Neuronal stem cell (in vitro differentiated cells): ENCODE measurements at regions not wholly inside any gene's neighbourhood (a gene's known extent, or its start where the extent isn't known, plus 50 kb on each side); places are given as distances from the start of the nearest gene placed in this dataset.

Source experiments
- DNase-seq: peaks from one replicate; pipeline ENCODE4 v3.0.0-alpha.2; 2013; ENCODE audit warnings: low spot score
- H2AFZ ChIP-seq: one replicate; pipeline ENCODE4 v1.6.1; 2013; ENCODE audit warnings: mild to moderate bottlenecking, low read length, inconsistent platforms
- H2AK5ac ChIP-seq: 2 replicates; pipeline ENCODE4 v1.6.1; 2013; ENCODE audit warnings: low read depth, mild to moderate bottlenecking, inconsistent platforms, low read length, moderate library complexity, mixed read lengths
- H2BK120ac ChIP-seq: 2 replicates; pipeline ENCODE4 v1.6.1; 2013; ENCODE audit warnings: low read depth, mild to moderate bottlenecking, inconsistent platforms, low read length, moderate library complexity, mixed read lengths
- H2BK12ac ChIP-seq: one replicate; pipeline ENCODE4 v1.6.1; 2013; ENCODE audit warnings: low read length, inconsistent platforms
- H2BK15ac ChIP-seq: 2 replicates; pipeline ENCODE4 v1.6.1; 2013; ENCODE audit warnings: mild to moderate bottlenecking, low read length, inconsistent platforms, mixed read lengths
- H2BK5ac ChIP-seq: one replicate; pipeline ENCODE4 v1.6.1; 2013; ENCODE audit warnings: inconsistent platforms, mild to moderate bottlenecking, low read length, moderate library complexity
- H3K14ac ChIP-seq: one replicate; pipeline ENCODE4 v1.6.1; 2013; ENCODE audit warnings: low read length, inconsistent platforms
- H3K18ac ChIP-seq: 2 replicates; pipeline ENCODE4 v1.6.1; 2013; ENCODE audit warnings: low read length, inconsistent platforms
- H3K23ac ChIP-seq: 2 replicates; pipeline ENCODE4 v1.6.1; 2013; ENCODE audit warnings: low read depth, mild to moderate bottlenecking, mixed read lengths, low read length, inconsistent platforms; ENCODE audit not compliant: poor library complexity
- H3K27ac ChIP-seq: replicated peaks from 3 replicates; pipeline ENCODE4 v1.5.1; 2013; ENCODE audit warnings: low read length, inconsistent platforms
- H3K27me3 ChIP-seq, 3 experiments: 2 replicates each; pipeline ENCODE4 v1.6.1; 2013; ENCODE audit warnings: low read length in 3 of 3, mild to moderate bottlenecking in 2 of 3, inconsistent platforms in 1 of 3, low read depth in 1 of 3, mixed read lengths in 1 of 3, moderate library complexity in 1 of 3; ENCODE audit not compliant: control insufficient read depth in 3 of 3, insufficient read depth in 3 of 3
- H3K36me3 ChIP-seq, 2 donors: replicated peaks in 1 of 2; 2 replicates each; pipeline ENCODE4 v1.6.1; 2013; ENCODE audit warnings: low read length in 2 of 2; ENCODE audit not compliant: control insufficient read depth in 2 of 2, insufficient read depth in 2 of 2
- H3K4ac ChIP-seq: 2 replicates; pipeline ENCODE4 v1.6.1; 2013; ENCODE audit warnings: inconsistent platforms, mild to moderate bottlenecking, low read length, moderate library complexity
- H3K4me1 ChIP-seq, 2 donors: 1 replicate in 1 of 2; 2 replicates in 1 of 2; pipeline ENCODE4 v1.6.1; 2013; ENCODE audit warnings: low read length in 2 of 2, low read depth in 1 of 2; ENCODE audit not compliant: control insufficient read depth in 2 of 2, insufficient read depth in 1 of 2
- H3K4me2 ChIP-seq: one replicate; pipeline ENCODE4 v1.6.1; 2013; ENCODE audit warnings: mild to moderate bottlenecking, low read length, inconsistent platforms; ENCODE audit not compliant: insufficient read depth, poor library complexity, severe bottlenecking
- H3K4me3 ChIP-seq, 2 donors: 2 replicates each; pipeline ENCODE4 v1.5.1; 2013; ENCODE audit warnings: low read length in 2 of 2, mild to moderate bottlenecking in 2 of 2, inconsistent platforms in 1 of 2, moderate library complexity in 1 of 2
- H3K79me1 ChIP-seq: one replicate; pipeline ENCODE4 v1.6.1; 2013; ENCODE audit warnings: low read depth, mild to moderate bottlenecking, inconsistent platforms, low read length, moderate library complexity
- H3K9ac ChIP-seq: one replicate; pipeline ENCODE4 v1.6.1; 2013; ENCODE audit warnings: mild to moderate bottlenecking, low read depth, low read length, inconsistent platforms; ENCODE audit not compliant: poor library complexity
- H3K9me3 ChIP-seq, 2 donors: replicated peaks in 1 of 2; 2 replicates each; pipeline versions ENCODE3 to v1.6.1; 2013; ENCODE audit warnings: low read length in 2 of 2, mild to moderate bottlenecking in 2 of 2, inconsistent platforms in 1 of 2, low read depth in 1 of 2, mixed read lengths in 1 of 2, moderate library complexity in 1 of 2; ENCODE audit not compliant: control insufficient read depth in 2 of 2, insufficient read depth in 1 of 2
- H4K8ac ChIP-seq: one replicate; pipeline ENCODE4 v1.6.1; 2013; ENCODE audit warnings: low read depth, mild to moderate bottlenecking, inconsistent platforms, low read length, moderate library complexity
- H4K91ac ChIP-seq: one replicate; pipeline ENCODE4 v1.6.1; 2013; ENCODE audit warnings: low read length, low read depth, mild to moderate bottlenecking, inconsistent platforms; ENCODE audit not compliant: poor library complexity
- whole genome bisulfite sequencing, 2 donors: extraction: QIAGEN DNeasy Blood & Tissue Kit; methylation state at CpG; one replicate each; pipeline ENCODE4 v1.1.7; 2013; ENCODE audit warnings: missing lambda C conversion rate in 2 of 2, mixed read lengths in 1 of 2; ENCODE audit not compliant: insufficient read length in 2 of 2, insufficient replicate concordance in 1 of 2; ENCODE audit errors: extremely low coverage in 2 of 2; 5-methylcytosine and 5-hydroxymethylcytosine counted together

GRCh38 chr5:12102151-12102550, 197.9 kb upstream of the CTNND2 start:
- Histone ChIP-seq H3K23ac (no peak overlapping the region), H2BK120ac (no peak overlapping the region), H4K91ac (no peak overlapping the region), H3K27ac (no peak overlapping the region), H3K4me1 (no peaks in the 10 kb centered on the region), H3K18ac (no peak overlapping the region), H3K4me3 (no peak overlapping the region), H2BK5ac (no peak overlapping the region), H3K14ac (no peak overlapping the region), H2AFZ (no peak overlapping the region), H3K27me3 (no peaks in the 10 kb centered on the region), H3K9me3 (no peaks in the 10 kb centered on the region), H3K4me2 (no peak overlapping the region), H3K4ac (no peak overlapping the region), H2BK15ac (no peak overlapping the region), H4K8ac (no peak overlapping the region), H2BK12ac (no peak overlapping the region), H3K36me3 (peaks cover 0 to 1% of the 10 kb centered on the region in 2 donors), H2AK5ac (no peak overlapping the region), H3K9ac (no peak overlapping the region), H3K79me1 (no peaks in the 10 kb centered on the region)
- no CpG with 5 or more reads among the region's 3 CpGs for WGBS, 2 donors
- no peak for DNase-seq

GRCh38 chr5:12100542-12100941, 196.3 kb upstream of the CTNND2 start:
- peaks cover 0 to 1% of the 10 kb centered on the region in 2 donors for H3K36me3 ChIP-seq
- no peak overlapping the region for H2AFZ ChIP-seq
- no peak overlapping the region for H2BK15ac ChIP-seq
- H2BK5ac ChIP-seq = no peak overlapping the region
- DNase-seq = no peak
- H2BK12ac ChIP-seq = no peak overlapping the region
- no peak overlapping the region for H3K4ac ChIP-seq
- no peaks in the 10 kb centered on the region for H3K4me1 ChIP-seq
- no peak overlapping the region for H3K27ac ChIP-seq
- H3K27me3 ChIP-seq = no peaks in the 10 kb centered on the region
- H4K91ac ChIP-seq = no peak overlapping the region
- no peaks in the 10 kb centered on the region for H3K79me1 ChIP-seq
- H2BK120ac ChIP-seq = no peak overlapping the region
- H3K4me2 ChIP-seq = no peak overlapping the region
- H3K18ac ChIP-seq = no peak overlapping the region
- H3K14ac ChIP-seq = no peak overlapping the region
- no peak overlapping the region for H3K23ac ChIP-seq
- H2AK5ac ChIP-seq = no peak overlapping the region
- no peaks in the 10 kb centered on the region for H3K9me3 ChIP-seq
- no peak overlapping the region for H3K9ac ChIP-seq
- no peak overlapping the region for H4K8ac ChIP-seq
- H3K4me3 ChIP-seq = no peak overlapping the region

- Histone ChIP-seq H2AK5ac (no peak overlapping the region), H2BK120ac (no peak overlapping the region), H4K8ac (no peak overlapping the region), H3K18ac (no peak overlapping the region), H3K4me3 (peak overlapping the region in 1 of 2 donors; percentile 6), H3K23ac (no peak overlapping the region), H3K4ac (no peak overlapping the region), H3K4me2 (no peak overlapping the region), H2BK5ac (no peak overlapping the region), H4K91ac (no peak overlapping the region), H3K79me1 (no peaks in the 10 kb centered on the region), H2AFZ (no peak overlapping the region), H2BK15ac (no peak overlapping the region), H3K14ac (no peak overlapping the region), H3K9me3 (no peaks in the 10 kb centered on the region), H3K9ac (no peak overlapping the region), H2BK12ac (no peak overlapping the region), H3K36me3 (peaks cover 0 to 1% of the 10 kb centered on the region in 2 donors), H3K27me3 (no peaks in the 10 kb centered on the region), H3K27ac (no peak overlapping the region), H3K4me1 (no peaks in the 10 kb centered on the region)
- 100% methylated on average over 1 to 2 of the region's 4 CpGs for WGBS, 2 donors
- no peak for DNase-seq
These were observed 195.1 kb upstream of the CTNND2 start for GRCh38 chr5:12099296-12099695.

- H2AFZ ChIP-seq = no peak overlapping the region
- no peak overlapping the region for H3K23ac ChIP-seq
- H2BK120ac ChIP-seq = no peak overlapping the region
- H3K9ac ChIP-seq = no peak overlapping the region
- no peak overlapping the region for H2AK5ac ChIP-seq
- DNase-seq = no peak
- H3K4me2 ChIP-seq = no peak overlapping the region
- H3K27ac ChIP-seq = no peak overlapping the region
- H3K4me3 ChIP-seq = no peak overlapping the region
- H3K14ac ChIP-seq = no peak overlapping the region
- H3K9me3 ChIP-seq = no peaks in the 10 kb centered on the region
- H3K4me1 ChIP-seq = no peaks in the 10 kb centered on the region
- peaks cover 0 to 1% of the 10 kb centered on the region in 2 donors for H3K36me3 ChIP-seq
- H3K18ac ChIP-seq = no peak overlapping the region
- H3K27me3 ChIP-seq = no peaks in the 10 kb centered on the region
- WGBS, 2 donors = no CpG with 5 or more reads among the region's 1 CpG
- no peak overlapping the region for H2BK15ac ChIP-seq
- H3K4ac ChIP-seq = no peak overlapping the region
- H2BK12ac ChIP-seq = no peak overlapping the region
- no peak overlapping the region for H4K8ac ChIP-seq
- H3K79me1 ChIP-seq = no peaks in the 10 kb centered on the region
- H2BK5ac ChIP-seq = no peak overlapping the region
- H4K91ac ChIP-seq = no peak overlapping the region
These were observed 191.6 kb upstream of the CTNND2 start for GRCh38 chr5:12095808-12096281.
